Parathyroid adenoma (tissue), 2 donors: ENCODE measurements at regions not wholly inside any gene's neighbourhood (a gene's known extent, or its start where the extent isn't known, plus 50 kb on each side); places are given as distances from the start of the nearest gene placed in this dataset.

Source experiments
- H2AFZ ChIP-seq: fragments of 300-600 bp; sonication (generic); one replicate; pipeline ENCODE4 v1.7.0; 2017; ENCODE audit warnings: antibody characterized with exemption, mild to moderate bottlenecking
- H3K27ac ChIP-seq: fragments of 300-600 bp; sonication (generic); one replicate; pipeline ENCODE4 v1.7.0; 2017
- H3K27me3 ChIP-seq: fragments of 300-600 bp; sonication (generic); one replicate; pipeline ENCODE4 v1.7.0; 2017; ENCODE audit warnings: low read length; ENCODE audit not compliant: control insufficient read depth, insufficient read depth
- H3K36me3 ChIP-seq: fragments of 300-600 bp; sonication (generic); one replicate; pipeline ENCODE4 v1.7.0; 2017; ENCODE audit warnings: low read length; ENCODE audit not compliant: control insufficient read depth, insufficient read depth
- H3K4me1 ChIP-seq: fragments of 300-600 bp; sonication (generic); one replicate; pipeline ENCODE4 v1.7.0; 2017; ENCODE audit warnings: control low read depth
- H3K4me2 ChIP-seq: fragments of 300-600 bp; sonication (generic); one replicate; pipeline ENCODE4 v1.7.0; 2017; ENCODE audit warnings: low read length
- H3K4me3 ChIP-seq: fragments of 300-600 bp; sonication (generic); one replicate; pipeline ENCODE4 v1.7.0; 2017; ENCODE audit warnings: low read depth, low read length
- H3K79me2 ChIP-seq: fragments of 300-600 bp; sonication (generic); one replicate; pipeline ENCODE4 v1.7.0; 2017; ENCODE audit warnings: control low read depth
- H3K9ac ChIP-seq: fragments of 300-600 bp; sonication (generic); one replicate; pipeline ENCODE4 v1.7.0; 2017; ENCODE audit warnings: mild to moderate bottlenecking
- H3K9me3 ChIP-seq: fragments of 300-600 bp; sonication (generic); one replicate; pipeline ENCODE4 v1.7.0; 2017; ENCODE audit warnings: low read length; ENCODE audit not compliant: control insufficient read depth
- TF ChIP-seq, protein P1 (sequence below): fragments of 300-600 bp; sonication (generic); IDR thresholded peaks from one replicate; pipeline ENCODE4 v1.7.0; 2017; ENCODE audit warnings: antibody characterized with exemption, mild to moderate bottlenecking
- donor health status: primary hyperparathyroidism.

- Histone ChIP-seq H3K36me3 (no peaks in the 10 kb centered on the region), H2AFZ (no peak overlapping the region), H3K27ac (no peak overlapping the region), H3K9ac (no peak overlapping the region), H3K4me2 (no peak overlapping the region), H3K79me2 (no peaks in the 10 kb centered on the region), H3K4me1 (no peaks in the 10 kb centered on the region), H3K4me3 (no peak overlapping the region), H3K27me3 (no peaks in the 10 kb centered on the region), H3K9me3 (no peaks in the 10 kb centered on the region)
- TF ChIP-seq, protein P1, sequence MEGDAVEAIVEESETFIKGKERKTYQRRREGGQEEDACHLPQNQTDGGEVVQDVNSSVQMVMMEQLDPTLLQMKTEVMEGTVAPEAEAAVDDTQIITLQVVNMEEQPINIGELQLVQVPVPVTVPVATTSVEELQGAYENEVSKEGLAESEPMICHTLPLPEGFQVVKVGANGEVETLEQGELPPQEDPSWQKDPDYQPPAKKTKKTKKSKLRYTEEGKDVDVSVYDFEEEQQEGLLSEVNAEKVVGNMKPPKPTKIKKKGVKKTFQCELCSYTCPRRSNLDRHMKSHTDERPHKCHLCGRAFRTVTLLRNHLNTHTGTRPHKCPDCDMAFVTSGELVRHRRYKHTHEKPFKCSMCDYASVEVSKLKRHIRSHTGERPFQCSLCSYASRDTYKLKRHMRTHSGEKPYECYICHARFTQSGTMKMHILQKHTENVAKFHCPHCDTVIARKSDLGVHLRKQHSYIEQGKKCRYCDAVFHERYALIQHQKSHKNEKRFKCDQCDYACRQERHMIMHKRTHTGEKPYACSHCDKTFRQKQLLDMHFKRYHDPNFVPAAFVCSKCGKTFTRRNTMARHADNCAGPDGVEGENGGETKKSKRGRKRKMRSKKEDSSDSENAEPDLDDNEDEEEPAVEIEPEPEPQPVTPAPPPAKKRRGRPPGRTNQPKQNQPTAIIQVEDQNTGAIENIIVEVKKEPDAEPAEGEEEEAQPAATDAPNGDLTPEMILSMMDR = no peak
These were observed 937.7 kb downstream of the CDH11 start for GRCh38 chr16:64184156-64184555.

- H3K4me2 ChIP-seq = no peak overlapping the region
- H3K27me3 ChIP-seq = no peaks in the 10 kb centered on the region
- TF ChIP-seq, protein P1 = no peak
- no peaks in the 10 kb centered on the region for H3K4me1 ChIP-seq
- no peaks in the 10 kb centered on the region for H3K79me2 ChIP-seq
- H3K4me3 ChIP-seq = no peak overlapping the region
- no peaks in the 10 kb centered on the region for H3K36me3 ChIP-seq
- H2AFZ ChIP-seq = no peak overlapping the region
- H3K9ac ChIP-seq = no peak overlapping the region
- H3K27ac ChIP-seq = no peak overlapping the region
- no peaks in the 10 kb centered on the region for H3K9me3 ChIP-seq
These were observed 938.9 kb downstream of the CDH11 start for GRCh38 chr16:64182985-64183384.

- Histone ChIP-seq H3K79me2 (no peaks in the 10 kb centered on the region), H3K27ac (no peak overlapping the region), H3K36me3 (no peaks in the 10 kb centered on the region), H2AFZ (no peak overlapping the region), H3K4me1 (no peaks in the 10 kb centered on the region), H3K4me2 (no peak overlapping the region), H3K9ac (no peak overlapping the region), H3K27me3 (no peaks in the 10 kb centered on the region), H3K9me3 (no peaks in the 10 kb centered on the region), H3K4me3 (no peak overlapping the region)
- TF ChIP-seq, protein P1 = no peak
These were observed 940.5 kb downstream of the CDH11 start for GRCh38 chr16:64181271-64181925.

- Histone ChIP-seq H3K27ac (no peak overlapping the region), H3K79me2 (no peaks in the 10 kb centered on the region), H3K9me3 (no peaks in the 10 kb centered on the region), H3K36me3 (no peaks in the 10 kb centered on the region), H3K4me3 (no peak overlapping the region), H2AFZ (no peak overlapping the region), H3K27me3 (no peaks in the 10 kb centered on the region), H3K4me1 (no peaks in the 10 kb centered on the region), H3K4me2 (no peak overlapping the region), H3K9ac (no peak overlapping the region)
- TF ChIP-seq, protein P1 = no peak
These were observed 941.5 kb downstream of the CDH11 start for GRCh38 chr16:64180136-64180900.

GRCh38 chr16:64174327-64174726, 947.5 kb downstream of the CDH11 start:
- Histone ChIP-seq H2AFZ (no peak overlapping the region), H3K9ac (no peak overlapping the region), H3K9me3 (no peaks in the 10 kb centered on the region), H3K36me3 (no peaks in the 10 kb centered on the region), H3K27ac (no peak overlapping the region), H3K4me1 (no peaks in the 10 kb centered on the region), H3K27me3 (no peaks in the 10 kb centered on the region), H3K4me2 (no peak overlapping the region), H3K79me2 (no peaks in the 10 kb centered on the region), H3K4me3 (no peak overlapping the region)
- TF ChIP-seq, protein P1 = no peak
